HG03469 (cell line): ENCODE measurements at regions not wholly inside any gene's neighbourhood (a gene's known extent, or its start where the extent isn't known, plus 50 kb on each side); places are given as distances from the start of the nearest gene placed in this dataset.
"Not testable (repeated sequence)": the region's sequence is repeated elsewhere in the genome, so short reads cannot be mapped to it uniquely, and the experiment has no call there.

Experiments
- ATAC-seq: cut with Tn5 transposase; IDR thresholded peaks from one replicate; pipeline ENCODE4 v1.9.1; 2021; ENCODE audit warnings: mild to moderate bottlenecking, moderate library complexity, moderate number of reproducible peaks; ENCODE audit not compliant: unreplicated experiment

DNA sequence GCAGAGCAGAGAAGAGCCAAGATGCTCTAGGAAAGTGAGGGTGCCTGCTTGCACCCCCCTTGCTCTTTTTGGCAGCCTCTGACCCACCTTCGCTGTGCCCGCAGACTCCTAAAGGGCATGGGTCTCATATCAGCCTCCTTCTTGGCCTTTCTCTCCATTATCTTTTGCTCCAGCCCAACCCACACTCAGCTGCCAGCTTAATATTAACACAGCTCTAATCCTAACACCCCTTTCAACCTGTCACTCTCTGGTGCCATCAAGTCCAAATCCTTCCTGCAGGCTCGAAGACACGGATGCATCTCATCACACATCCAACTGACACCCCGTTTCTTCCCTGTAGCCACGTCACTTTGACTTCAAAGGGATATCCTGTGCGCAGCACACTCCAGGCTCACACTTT lies 171.6 kb upstream of the AUTS2 start:
- no peak for ATAC-seq

- no peak for ATAC-seq
Measured at GRCh38 chr7:69428089-69428488, 170.2 kb upstream of the AUTS2 start.

DNA sequence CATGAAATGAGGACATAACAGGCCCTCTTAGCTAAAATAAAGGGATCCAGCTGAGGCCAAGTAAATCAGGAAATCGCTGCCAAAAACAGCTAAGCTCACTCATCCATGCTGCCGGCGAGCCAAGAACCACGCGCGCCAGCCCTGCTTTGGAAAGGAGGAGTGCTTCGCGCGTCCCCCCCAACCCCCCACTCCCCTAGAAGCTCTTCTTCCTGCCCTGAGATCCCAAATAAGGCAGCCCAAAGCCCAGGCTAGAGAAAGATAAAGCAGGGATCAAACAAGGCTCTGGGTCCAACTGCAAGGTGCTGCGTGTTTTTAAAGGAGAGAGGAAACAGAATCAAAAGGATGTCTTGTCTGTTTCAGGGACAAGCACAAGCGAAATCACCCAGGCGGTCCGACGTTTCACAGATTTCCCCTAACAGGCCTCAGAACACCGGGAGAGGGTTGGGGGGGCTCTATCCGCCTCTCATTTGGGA lies 168.3 kb upstream of the AUTS2 start:
- no peak for ATAC-seq

DNA sequence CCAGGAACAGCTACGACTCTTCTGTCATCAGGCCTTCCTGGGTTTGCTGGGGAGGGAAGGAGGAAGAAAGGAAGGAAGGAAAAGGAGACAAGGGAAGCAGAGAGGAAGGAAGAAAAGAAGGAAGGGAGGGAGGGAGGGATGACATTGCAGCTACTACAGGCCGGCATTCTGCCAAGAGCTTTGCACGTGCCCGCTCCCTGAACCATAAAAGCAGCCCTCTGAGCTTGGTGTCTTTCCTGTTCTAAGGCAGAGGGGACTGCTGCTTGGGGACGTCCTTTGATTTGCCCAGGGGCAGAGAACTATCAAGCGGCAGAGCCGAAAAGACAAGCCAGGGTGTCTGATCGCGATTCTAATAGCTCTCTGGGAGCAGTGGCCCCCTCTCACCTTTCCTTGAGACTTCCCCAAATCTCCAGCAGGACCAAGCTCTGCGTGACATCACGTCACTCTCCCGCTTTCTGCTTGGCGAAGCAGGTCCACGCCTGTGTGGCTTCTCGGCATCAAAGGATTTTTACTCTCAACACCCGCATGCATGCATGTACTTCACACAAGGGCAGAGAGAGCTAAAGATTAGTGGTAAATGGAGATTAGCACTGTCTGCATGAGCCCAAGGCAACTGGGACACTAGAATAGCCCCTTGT lies 167.8 kb upstream of the AUTS2 start:
- ATAC-seq, result no peak

DNA sequence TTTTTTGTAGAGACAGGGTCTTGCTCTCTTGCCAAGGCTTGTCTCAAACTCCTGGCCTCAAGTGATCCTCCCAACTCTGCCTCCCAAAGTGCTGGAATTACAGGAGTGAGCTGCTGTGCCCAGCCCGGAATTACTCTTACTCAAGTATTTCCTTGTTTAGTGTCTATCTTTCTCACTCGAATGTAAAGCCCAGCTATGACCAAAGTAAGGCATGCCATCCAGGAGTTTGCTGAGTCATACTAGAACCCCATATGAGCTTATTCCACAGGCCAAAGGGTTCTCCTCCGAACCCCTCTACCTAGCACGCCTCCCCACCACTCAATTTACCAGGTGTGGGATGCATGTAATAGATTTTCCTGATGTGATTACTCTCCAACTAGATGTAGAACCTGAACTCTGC lies 166.6 kb upstream of the AUTS2 start:
- ATAC-seq, result no peak

DNA sequence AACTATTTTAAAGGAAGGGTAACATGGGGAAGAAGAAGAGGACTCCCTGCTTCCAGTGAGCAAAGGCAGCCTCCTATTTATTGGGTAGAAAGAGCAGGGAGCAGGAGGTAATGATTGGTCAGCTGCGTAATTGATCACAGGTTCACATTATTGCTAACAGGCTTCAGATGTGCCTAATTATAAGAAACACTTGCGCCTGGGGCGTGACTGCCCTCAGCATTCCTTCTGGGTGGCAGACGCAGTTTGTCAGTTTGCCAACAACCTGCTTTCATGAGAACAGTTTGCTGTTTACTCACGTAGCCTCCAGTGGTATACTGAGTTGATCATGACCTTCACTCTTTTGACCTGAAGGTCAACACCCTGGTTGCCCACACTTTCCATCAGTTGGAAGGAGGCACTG lies 166.0 kb upstream of the AUTS2 start:
- not testable (repeated sequence) for ATAC-seq

DNA sequence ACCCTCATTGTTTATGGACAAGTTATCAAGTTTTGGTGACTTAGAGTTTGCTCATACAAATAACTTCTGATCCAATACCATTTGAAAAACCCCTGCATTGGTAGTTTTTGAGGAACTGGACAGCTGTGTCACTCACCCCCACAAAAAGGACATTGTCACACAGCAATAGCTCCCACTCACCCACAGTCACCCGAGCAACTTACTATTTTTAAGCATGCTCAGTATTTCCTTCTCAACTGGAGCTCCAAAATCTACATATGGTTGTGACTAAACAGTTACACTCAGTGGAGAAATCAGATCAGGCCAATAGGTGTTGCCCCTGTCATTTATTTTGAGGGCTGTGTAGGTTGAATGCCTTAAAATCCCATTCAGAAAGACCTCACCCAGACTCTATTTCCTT lies 165.2 kb upstream of the AUTS2 start:
- ATAC-seq, result no peak

- peak; percentile 61 for ATAC-seq
Measured at GRCh38 chr7:69434398-69434815, 163.9 kb upstream of the AUTS2 start.

GRCh38 chr7:69435711-69436110 lies 162.6 kb upstream of the AUTS2 start:
- no peak for ATAC-seq

DNA sequence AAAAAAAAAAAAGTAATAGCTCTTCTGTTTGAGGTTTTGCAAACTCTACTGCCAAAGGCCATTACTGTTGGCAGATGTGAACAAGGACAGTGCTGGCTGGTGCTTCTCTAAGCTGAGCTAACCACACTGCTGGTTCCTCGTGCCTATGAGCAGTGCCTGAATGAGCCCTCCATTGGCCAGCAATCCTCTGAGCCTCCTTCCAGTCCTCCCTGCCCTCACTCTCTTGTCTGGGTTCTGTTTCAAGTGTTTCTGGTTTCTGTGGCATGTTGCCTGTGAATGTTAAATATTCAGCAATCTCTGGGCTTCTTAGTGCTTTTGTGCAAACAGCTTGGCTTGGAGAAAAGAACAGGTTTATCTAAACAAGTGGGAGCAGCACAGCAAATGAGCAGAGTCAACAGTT lies 161.3 kb upstream of the AUTS2 start:
- no peak for ATAC-seq

DNA sequence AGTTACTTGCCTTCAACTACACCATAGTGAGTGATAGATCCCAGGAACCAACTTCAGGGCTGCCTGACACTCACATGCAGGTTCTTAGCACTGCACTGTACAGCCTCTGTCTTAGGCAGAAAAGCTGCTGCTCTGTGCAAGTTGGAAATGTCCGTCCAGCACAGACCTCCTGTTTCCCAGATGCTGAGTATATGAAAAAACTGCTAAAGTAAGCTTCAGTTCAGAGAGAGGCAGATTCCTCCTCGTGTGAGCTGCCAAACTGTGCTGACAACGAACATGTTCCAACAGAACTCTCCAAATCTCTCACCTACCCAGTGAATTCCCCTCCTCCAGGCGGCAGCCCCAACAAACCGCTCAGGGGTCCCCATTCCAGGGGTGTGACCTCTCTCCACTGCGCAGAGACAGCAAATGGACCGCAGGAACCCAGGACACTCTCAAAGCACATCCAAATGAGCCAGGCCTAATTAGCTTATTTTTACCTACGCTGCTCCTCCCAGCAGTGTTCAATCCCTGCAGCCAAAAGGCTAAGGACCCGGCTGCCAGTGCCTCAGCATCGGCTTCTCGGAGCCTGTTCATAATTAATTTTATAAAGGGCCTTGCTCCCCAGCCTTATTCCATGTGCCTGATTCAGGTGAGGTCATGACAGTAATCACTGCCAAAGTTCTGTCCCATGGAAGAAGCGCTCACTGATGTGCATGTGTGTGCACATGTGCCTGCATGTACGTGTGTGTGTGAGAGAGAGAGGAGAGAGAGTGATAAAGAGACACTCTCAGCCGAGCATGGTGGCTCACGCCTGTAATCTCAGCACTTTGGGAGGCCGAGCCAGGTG lies 159.5 kb upstream of the AUTS2 start:
- ATAC-seq, result no peak

- ATAC-seq, result no peak
Measured at GRCh38 chr7:69439636-69440325, 158.5 kb upstream of the AUTS2 start.

- ATAC-seq, result no peak
Measured at GRCh38 chr7:69440976-69441375, 157.3 kb upstream of the AUTS2 start.

DNA sequence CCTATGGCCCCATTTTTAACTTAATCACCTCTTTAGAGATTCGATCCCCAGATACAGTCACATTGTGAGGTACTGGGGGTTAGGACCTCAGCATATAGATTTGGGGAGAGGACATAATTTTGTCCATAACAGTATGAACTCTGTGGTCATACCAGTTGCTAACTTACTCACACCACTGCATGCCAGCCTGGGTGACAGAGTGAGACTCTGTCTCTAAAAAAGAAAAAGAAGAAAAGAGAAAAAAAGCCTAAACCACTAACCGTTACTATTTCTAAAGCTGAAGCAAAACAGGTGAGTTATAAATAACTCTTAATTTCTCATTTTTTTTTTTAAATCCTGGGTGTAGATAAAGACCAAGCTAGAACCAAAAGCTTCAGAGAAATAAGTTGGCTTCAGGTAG lies 155.1 kb upstream of the AUTS2 start:
- ATAC-seq, result no peak

- no peak for ATAC-seq
Measured at GRCh38 chr7:69445541-69445940, 152.7 kb upstream of the AUTS2 start.

DNA sequence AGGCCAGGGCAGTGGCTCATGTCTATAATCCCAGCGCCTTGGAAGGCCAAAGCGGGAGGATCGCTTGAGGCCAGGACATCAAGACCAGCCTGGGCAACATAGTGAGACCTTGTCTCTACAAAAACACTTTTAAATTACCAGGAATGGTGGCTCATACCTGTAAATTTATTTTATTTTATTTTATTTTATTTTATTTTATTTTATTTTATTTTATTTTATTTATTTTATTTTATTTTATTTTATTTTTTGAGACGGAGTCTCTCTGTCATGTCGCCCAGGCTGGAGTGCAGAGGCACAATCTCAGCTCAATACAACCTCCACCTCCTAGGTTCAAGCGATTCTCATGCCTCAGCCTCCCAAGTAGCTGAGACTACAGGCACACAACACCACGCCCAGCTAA lies 152.1 kb upstream of the AUTS2 start:
- not testable (repeated sequence) for ATAC-seq

GRCh38 chr7:69448071-69448470 lies 150.2 kb upstream of the AUTS2 start:
- ATAC-seq, result no peak

GRCh38 chr7:69450456-69450855 lies 147.8 kb upstream of the AUTS2 start:
- no peak for ATAC-seq

DNA sequence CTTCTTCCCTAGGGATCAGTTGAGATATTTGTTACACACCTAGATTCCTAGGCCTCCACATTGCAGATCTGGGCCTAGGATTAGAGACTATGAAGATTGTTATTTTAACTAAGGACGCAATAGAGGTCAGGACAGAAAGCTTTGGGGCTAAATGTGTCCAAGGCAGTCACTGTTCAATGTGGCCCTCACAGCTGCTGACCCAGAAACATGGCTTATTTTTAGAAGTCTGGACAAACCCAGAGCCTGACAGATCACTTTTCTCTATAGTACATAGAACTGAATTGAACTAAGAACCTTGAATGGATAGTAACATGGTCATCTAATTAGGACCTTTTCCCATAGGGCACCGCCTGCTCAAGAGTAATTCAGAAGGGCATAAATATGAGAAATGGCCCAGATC lies 146.6 kb upstream of the AUTS2 start:
- no peak for ATAC-seq

DNA sequence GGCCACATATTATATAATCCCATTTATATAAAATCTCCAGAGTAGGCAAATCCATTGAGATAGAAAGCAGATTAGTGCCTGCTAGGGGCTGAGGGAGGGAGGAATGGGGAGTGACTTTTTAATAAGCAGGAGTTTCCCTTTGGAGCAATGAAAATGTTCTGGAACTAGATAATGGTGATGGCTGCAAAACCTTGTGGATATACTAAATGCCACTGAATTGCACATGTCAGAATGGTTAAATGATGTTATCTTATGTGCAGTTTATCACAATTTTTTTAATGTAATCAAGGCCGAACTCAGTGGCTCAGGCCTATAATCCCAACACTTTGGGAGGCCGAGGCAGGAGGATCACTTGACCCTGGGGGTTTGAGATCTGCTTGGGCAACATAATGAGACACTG lies 145.5 kb upstream of the AUTS2 start:
- no peak for ATAC-seq

DNA sequence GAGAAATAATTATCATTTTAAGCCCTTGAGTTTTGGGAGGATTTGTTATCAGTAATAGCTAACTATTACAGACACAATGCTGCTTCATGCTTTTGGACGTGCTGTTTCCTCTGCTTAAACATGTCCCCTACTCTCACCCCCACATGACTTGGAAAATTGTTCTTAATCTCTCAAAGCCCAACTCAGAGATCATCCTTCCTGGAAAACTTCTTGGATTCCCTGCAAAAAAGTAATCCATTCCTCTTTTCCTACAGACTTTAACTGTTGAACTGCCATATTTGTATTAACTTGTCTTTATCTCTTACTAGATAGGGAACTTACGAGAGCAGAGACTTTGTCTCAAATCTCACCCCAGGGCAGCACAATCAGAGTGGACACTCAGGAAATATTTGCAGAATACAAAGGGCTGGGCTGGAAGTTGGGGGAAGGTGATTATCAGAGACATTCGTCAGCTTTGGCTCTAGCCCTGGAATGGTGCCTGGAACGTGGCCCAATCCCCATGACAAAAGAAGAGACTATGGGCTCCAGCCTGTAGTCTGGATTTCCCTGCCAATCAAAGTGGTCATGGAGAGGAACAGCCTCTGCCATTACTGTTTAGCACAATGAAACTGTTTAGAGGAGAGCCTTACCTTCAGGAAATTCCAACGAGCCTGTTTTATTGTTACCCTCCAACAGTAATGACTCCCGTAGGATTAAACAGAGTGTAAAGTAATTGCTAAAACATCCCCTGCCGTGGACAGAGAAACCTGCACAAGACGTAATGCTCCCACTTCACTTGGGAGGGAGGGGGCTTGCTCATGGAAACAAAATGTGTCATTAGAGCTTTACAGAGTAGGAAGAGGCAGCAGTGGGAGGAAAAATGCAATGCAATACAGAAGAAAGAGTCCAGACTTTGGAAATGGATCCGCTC lies 140.4 kb upstream of the AUTS2 start:
- ATAC-seq, result no peak
